Nephron progenitor cell (in vitro differentiated cells): ENCODE measurements at regions not wholly inside any gene's neighbourhood (a gene's known extent, or its start where the extent isn't known, plus 50 kb on each side); places are given as distances from the start of the nearest gene placed in this dataset.

Experiments
- DNase-seq: peaks from one replicate; pipeline ENCODE4 v3.0.0; 2021
- H3K27ac Mint-ChIP-seq: 2 replicates; pipeline ENCODE4 v1.8.0; 2021; ENCODE audit warnings: mild to moderate bottlenecking, moderate library complexity, mixed read lengths
- H3K27me3 Mint-ChIP-seq: 2 replicates; pipeline ENCODE4 v1.8.0; 2021; ENCODE audit warnings: mild to moderate bottlenecking, low read depth, mixed read lengths; ENCODE audit not compliant: poor library complexity
- H3K36me3 Mint-ChIP-seq: 2 replicates; pipeline ENCODE4 v1.8.0; 2021; ENCODE audit warnings: low read depth, mixed read lengths
- H3K4me1 Mint-ChIP-seq: 2 replicates; pipeline ENCODE4 v1.8.0; 2021; ENCODE audit warnings: mixed read lengths
- H3K4me3 Mint-ChIP-seq: 2 replicates; pipeline ENCODE4 v1.8.0; 2021; ENCODE audit warnings: mild to moderate bottlenecking, moderate library complexity, mixed read lengths
- H3K9me3 Mint-ChIP-seq: 2 replicates; pipeline ENCODE4 v1.8.0; 2021; ENCODE audit warnings: mild to moderate bottlenecking, moderate library complexity, mixed read lengths
- TF ChIP-seq, protein P1 (sequence below): fragments of 200-600 bp; sonication (generic); IDR thresholded peaks from 2 replicates; pipeline ENCODE4 v1.5.0; 2021; ENCODE audit warnings: antibody characterized with exemption

DNA sequence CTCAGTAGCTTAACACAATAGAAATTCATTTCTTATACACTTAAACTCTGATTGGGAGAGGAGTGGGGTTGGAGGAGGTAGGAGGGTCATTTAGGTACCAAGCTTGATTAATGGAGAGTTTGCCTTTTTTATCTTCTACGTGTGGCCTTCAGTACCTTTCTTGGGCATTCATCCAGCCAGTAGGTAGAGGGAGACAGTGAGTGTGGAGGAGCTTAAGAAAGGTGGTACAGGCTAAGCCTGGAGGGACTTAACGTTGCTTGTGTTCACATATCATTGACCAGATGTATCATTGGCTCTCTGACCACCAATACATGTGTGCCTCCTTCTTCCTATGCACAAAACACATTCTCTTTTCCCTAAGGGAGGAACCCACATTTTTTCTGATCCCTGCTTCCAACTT is 232.9 kb upstream of the CRY1 start:
- Mint-ChIP-seq H3K9me3 (no peaks in the 10 kb centered on the region), H3K27me3 (peaks cover 61% of the 10 kb centered on the region), H3K27ac (no peak overlapping the region), H3K4me1 (peaks cover 21% of the 10 kb centered on the region), H3K4me3 (no peak overlapping the region), H3K36me3 (no peaks in the 10 kb centered on the region)
- no peak for DNase-seq
- TF ChIP-seq, protein P1, sequence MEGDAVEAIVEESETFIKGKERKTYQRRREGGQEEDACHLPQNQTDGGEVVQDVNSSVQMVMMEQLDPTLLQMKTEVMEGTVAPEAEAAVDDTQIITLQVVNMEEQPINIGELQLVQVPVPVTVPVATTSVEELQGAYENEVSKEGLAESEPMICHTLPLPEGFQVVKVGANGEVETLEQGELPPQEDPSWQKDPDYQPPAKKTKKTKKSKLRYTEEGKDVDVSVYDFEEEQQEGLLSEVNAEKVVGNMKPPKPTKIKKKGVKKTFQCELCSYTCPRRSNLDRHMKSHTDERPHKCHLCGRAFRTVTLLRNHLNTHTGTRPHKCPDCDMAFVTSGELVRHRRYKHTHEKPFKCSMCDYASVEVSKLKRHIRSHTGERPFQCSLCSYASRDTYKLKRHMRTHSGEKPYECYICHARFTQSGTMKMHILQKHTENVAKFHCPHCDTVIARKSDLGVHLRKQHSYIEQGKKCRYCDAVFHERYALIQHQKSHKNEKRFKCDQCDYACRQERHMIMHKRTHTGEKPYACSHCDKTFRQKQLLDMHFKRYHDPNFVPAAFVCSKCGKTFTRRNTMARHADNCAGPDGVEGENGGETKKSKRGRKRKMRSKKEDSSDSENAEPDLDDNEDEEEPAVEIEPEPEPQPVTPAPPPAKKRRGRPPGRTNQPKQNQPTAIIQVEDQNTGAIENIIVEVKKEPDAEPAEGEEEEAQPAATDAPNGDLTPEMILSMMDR, result no peak

DNA sequence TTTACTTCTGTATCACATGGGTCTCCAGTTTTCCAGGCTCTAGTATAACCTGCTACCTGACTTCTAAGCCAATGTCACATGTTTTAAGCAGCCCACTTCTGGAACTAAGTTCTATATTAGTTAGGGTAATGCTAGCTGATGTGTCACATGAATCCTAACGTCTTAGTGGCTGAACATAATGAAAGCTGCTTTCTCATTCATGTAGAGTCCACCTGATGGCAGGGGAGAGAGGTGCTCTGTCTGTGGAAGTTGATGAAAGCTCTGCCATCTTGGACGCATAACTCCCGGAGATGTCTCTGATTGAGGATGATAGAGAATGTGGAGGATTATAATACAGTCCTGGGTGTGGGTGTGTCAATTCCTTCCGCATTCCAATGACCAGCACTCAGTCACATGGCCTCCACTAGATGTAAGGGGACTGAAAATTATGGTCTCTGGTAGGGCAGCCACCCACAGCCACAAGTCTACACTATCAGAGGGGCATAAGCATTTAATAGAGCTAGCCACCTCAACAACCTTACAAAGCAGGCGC is 234.4 kb upstream of the CRY1 start:
- Mint-ChIP-seq H3K9me3 (no peaks in the 10 kb centered on the region), H3K27ac (no peak overlapping the region), H3K4me1 (peaks cover 15% of the 10 kb centered on the region), H3K27me3 (peaks cover 56% of the 10 kb centered on the region), H3K4me3 (no peak overlapping the region), H3K36me3 (no peaks in the 10 kb centered on the region)
- no peak for DNase-seq
- TF ChIP-seq, protein P1, result no peak

DNA sequence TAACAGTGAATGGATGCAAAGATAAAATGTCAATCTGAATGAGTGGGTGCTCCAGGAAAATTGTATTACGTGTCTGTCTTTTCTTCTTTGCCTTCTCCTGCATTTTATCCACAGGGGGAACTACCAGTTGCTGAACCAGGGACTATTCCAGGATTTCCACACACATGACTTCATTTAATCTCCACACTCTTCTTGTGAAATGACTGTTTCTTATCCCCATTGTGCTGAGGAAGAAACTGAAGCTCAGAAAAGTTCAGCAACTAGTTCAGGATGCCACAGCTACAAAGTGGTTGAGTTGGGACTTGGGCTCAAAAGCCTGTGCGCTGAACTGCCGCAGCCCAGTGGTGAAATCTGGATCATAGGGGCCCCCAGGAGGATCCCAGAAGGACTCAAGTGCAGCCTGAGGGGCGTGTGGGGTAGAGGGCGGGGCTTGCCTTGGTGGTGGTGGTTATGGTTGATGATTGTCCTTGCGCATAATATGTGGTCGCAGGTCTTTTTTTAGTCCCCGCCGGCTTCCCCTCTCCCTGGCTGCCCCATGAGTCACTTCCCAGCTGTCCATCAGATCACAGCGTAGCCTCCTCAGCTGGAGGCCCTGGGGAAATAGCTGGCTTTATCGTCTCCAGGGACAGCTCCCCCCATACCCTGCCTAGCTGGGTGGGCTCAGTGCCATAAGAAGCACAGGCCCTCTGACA is 235.2 kb upstream of the CRY1 start:
- Mint-ChIP-seq H3K27ac (no peak overlapping the region), H3K36me3 (no peaks in the 10 kb centered on the region), H3K4me1 (peaks cover 15% of the 10 kb centered on the region), H3K27me3 (peaks cover 50% of the 10 kb centered on the region), H3K4me3 (no peak overlapping the region), H3K9me3 (no peaks in the 10 kb centered on the region)
- TF ChIP-seq, protein P1, result no peak
- DNase-seq, result no peak

DNA sequence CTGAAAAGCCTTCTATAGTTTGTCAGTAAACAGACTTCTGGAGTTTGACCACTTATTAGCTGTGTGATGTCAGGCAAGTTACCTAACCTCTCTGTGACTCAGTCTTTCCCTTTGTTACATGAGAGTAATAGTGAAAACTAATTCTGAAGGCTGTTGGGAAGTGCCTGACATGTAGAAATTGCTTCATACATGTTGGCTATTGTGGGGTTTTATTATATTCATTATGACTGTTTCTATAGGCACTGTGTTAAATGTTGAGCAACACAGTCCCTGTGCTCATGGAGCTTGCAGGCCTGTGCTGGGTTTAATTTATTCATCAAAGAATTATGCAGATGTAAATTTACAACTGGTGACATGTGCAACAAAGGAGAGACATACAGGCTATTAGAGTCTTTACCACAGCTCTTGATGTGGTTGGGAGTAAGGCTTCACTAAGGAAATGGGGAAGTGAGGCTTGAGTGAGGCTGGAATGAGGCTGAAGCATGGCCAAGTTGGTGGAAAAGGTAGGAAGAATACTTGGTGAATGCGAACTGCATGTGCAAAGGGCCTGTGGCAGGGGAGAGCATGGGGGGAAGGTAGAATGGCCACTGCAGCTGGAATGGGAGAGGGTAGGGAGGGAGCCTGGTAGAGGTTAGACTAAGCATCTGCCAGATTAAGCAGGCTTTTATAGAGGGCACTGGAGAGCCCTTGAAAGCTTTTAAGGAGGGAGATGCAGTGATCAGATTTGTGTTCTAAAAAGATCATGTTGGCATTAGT is 236.4 kb upstream of the CRY1 start:
- DNase-seq, result no peak
- Mint-ChIP-seq H3K4me1 (peaks cover 15% of the 10 kb centered on the region), H3K27me3 (peaks cover 47% of the 10 kb centered on the region), H3K36me3 (no peaks in the 10 kb centered on the region), H3K4me3 (no peak overlapping the region), H3K27ac (no peak overlapping the region), H3K9me3 (no peaks in the 10 kb centered on the region)
- TF ChIP-seq, protein P1, result no peak

DNA sequence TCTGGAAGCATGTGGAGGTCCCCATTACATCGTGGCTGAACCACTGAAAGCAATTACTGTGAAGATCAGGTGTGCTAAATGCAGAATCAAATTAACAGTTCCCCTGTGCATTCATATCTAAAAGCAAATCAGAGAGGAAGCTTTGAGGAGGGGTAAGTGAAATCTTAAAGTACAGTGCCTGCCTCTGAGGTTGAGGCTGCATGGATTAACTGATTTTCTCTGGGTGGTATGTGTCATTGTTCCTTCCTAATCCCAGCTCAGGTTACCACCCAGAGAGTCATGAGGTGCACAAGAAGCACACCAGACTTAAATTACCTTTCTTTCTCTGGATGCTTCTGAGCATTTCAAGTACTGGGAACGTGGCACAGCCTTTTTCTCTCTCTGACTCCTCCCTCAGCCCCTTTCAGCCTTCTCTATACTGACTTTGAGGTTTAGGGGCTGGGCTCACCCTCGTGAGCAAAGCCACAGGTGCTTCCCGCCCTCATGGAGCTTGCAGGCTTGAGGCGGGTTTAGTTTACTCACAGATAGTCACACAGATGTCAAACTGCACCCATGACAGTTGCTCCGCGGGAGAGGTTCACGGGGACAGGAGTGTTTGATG is 237.6 kb upstream of the CRY1 start:
- TF ChIP-seq, protein P1, result no peak
- Mint-ChIP-seq H3K4me1 (peaks cover 15% of the 10 kb centered on the region), H3K4me3 (no peak overlapping the region), H3K9me3 (no peaks in the 10 kb centered on the region), H3K27ac (no peak overlapping the region), H3K27me3 (peaks cover 43% of the 10 kb centered on the region), H3K36me3 (peaks cover 4% of the 10 kb centered on the region)
- no peak for DNase-seq
